B cell (primary cell): ENCODE measurements at regions not wholly inside any gene's neighbourhood (a gene's known extent, or its start where the extent isn't known, plus 50 kb on each side); places are given as distances from the start of the nearest gene placed in this dataset.

Experiments used
- ATAC-seq: fragments of 200-7000 bp; cut with Tn5 transposase; one replicate; pipeline ENCODE4 v1.10.0; 2021; ENCODE audit warnings: low read depth, mild to moderate bottlenecking, moderate number of reproducible peaks, moderate library complexity
- CTCF ChIA-PET: fragments of 350-600 bp; sonication (Branson Sonifier 250); formaldehyde crosslinking; loops from one replicate; lab custom pipeline; 2021; ENCODE audit warnings: antibody characterized with exemption, inconsistent platforms; lab: Charles Lee
- POLR2A ChIA-PET: fragments of 350-600 bp; sonication (Branson Sonifier 250); formaldehyde crosslinking; loops from one replicate; lab custom pipeline; 2021; ENCODE audit warnings: antibody characterized with exemption; lab: Charles Lee
- DNase-seq: peaks from one replicate; pipeline ENCODE4 v3.0.0; 2013
- H2AFZ ChIP-seq: 2 replicates; pipeline ENCODE4 v1.6.1; 2012; ENCODE audit warnings: mild to moderate bottlenecking, low read depth, low read length; ENCODE audit not compliant: insufficient read depth, poor library complexity, severe bottlenecking
- H3K27ac ChIP-seq, 2 donors: 1 replicate in 1 of 2; 2 replicates in 1 of 2; pipeline ENCODE4 v1.5.1; 2012 to 2013; ENCODE audit warnings: low read length in 2 of 2, mild to moderate bottlenecking in 2 of 2, moderate library complexity in 1 of 2
- H3K27me3 ChIP-seq, 4 experiments: fragments of 200-600 bp in 1 of 4; sonication (generic) in 1 of 4; replicated peaks in 1 of 4; 1 replicate in 2 of 4; 2 replicates in 2 of 4; pipeline versions ENCODE4 v1.6.1 to v1.7.0; 2013 to 2016; ENCODE audit warnings: low read length in 3 of 4, mild to moderate bottlenecking in 2 of 4, mixed read lengths in 1 of 4, moderate library complexity in 1 of 4; ENCODE audit not compliant: insufficient read depth in 4 of 4, control insufficient read depth in 3 of 4; ENCODE audit errors: control extremely low read depth in 1 of 4
- H3K36me3 ChIP-seq, 2 experiments: replicated peaks in 1 of 2; 1 replicate in 1 of 2; 2 replicates in 1 of 2; pipeline versions ENCODE4 v1.6.1 to v1.7.1; 2013; ENCODE audit warnings: low read length in 1 of 2; ENCODE audit not compliant: insufficient read depth in 2 of 2, control insufficient read depth in 1 of 2; ENCODE audit errors: control extremely low read depth in 1 of 2, extremely low read depth in 1 of 2
- H3K4me1 ChIP-seq, 2 donors: fragments of 200-600 bp in 1 of 2; sonication (generic) in 1 of 2; 1 replicate in 1 of 2; 2 replicates in 1 of 2; pipeline versions ENCODE4 v1.5.1 to v1.6.1; 2013 to 2017; ENCODE audit warnings: low read length in 2 of 2; ENCODE audit not compliant: control insufficient read depth in 2 of 2, insufficient read depth in 2 of 2
- H3K4me2 ChIP-seq: replicated peaks from 2 replicates; pipeline ENCODE3; 2012; ENCODE audit warnings: mild to moderate bottlenecking, low read depth, low read length; ENCODE audit not compliant: poor library complexity, severe bottlenecking
- H3K4me3 ChIP-seq, 5 experiments: fragments of 200-600 bp in 1 of 5; sonication (generic) in 1 of 5; 1 replicate in 3 of 5; 2 replicates in 2 of 5; pipeline versions ENCODE4 v1.5.1 to v1.7.0; 2011 to 2016; ENCODE audit warnings: low read length in 4 of 5, mild to moderate bottlenecking in 4 of 5, low read depth in 2 of 5, control low read depth in 1 of 5, moderate library complexity in 1 of 5; ENCODE audit not compliant: insufficient read depth in 1 of 5; ENCODE audit errors: control extremely low read depth in 1 of 5, extremely low read depth in 1 of 5
- H3K79me2 ChIP-seq: fragments of 200-600 bp; sonication (generic); one replicate; pipeline ENCODE4 v1.6.0; 2016; ENCODE audit warnings: low read length; ENCODE audit not compliant: control insufficient read depth, insufficient read depth
- H3K9ac ChIP-seq: fragments of 200-600 bp; sonication (generic); 2 replicates; pipeline ENCODE4 v1.6.1; 2017; ENCODE audit warnings: mild to moderate bottlenecking, low read length, moderate library complexity
- H3K9me3 ChIP-seq, 3 donors: one replicate each; pipeline versions ENCODE4 v1.6.1 to v1.7.1; 2013; ENCODE audit warnings: low read length in 2 of 3; ENCODE audit not compliant: control insufficient read depth in 2 of 3, insufficient read depth in 1 of 3; ENCODE audit errors: control extremely low read depth in 1 of 3
- H4K20me1 ChIP-seq: 2 replicates; pipeline ENCODE4 v1.6.0; 2012; ENCODE audit warnings: mild to moderate bottlenecking, low read length; ENCODE audit not compliant: insufficient read depth, control insufficient read depth, poor library complexity, severe bottlenecking
- H3K27ac Mint-ChIP-seq: one replicate; pipeline ENCODE4 v1.8.0; 2021; ENCODE audit warnings: mixed read lengths
- H3K27me3 Mint-ChIP-seq: one replicate; pipeline ENCODE4 v1.8.0; 2021; ENCODE audit warnings: mixed read lengths
- H3K4me1 Mint-ChIP-seq: one replicate; pipeline ENCODE4 v1.8.0; 2021; ENCODE audit warnings: mixed read lengths
- H3K4me3 Mint-ChIP-seq: one replicate; pipeline ENCODE4 v1.8.0; 2021; ENCODE audit warnings: mixed read lengths
- H3K9me3 Mint-ChIP-seq: one replicate; pipeline ENCODE4 v1.8.0; 2022; ENCODE audit warnings: mixed read lengths; ENCODE audit not compliant: insufficient read depth
- CTCF ChIP-seq: fragments of 200-600 bp; IDR thresholded peaks from one replicate; pipeline ENCODE4 v1.8.0; 2022; ENCODE audit warnings: antibody characterized with exemption, mild to moderate bottlenecking
- EZH2 ChIP-seq: IDR thresholded peaks from 2 replicates; pipeline ENCODE4 v1.6.1; 2012; ENCODE audit warnings: borderline replicate concordance, low read depth, mild to moderate bottlenecking, moderate library complexity, low read length; ENCODE audit not compliant: insufficient read depth, poor library complexity, severe bottlenecking
- WGBS: methylation state at CpG from one replicate; pipeline ENCODE4 v1.1.5; 2013; ENCODE audit warnings: missing lambda C conversion rate; ENCODE audit not compliant: insufficient coverage; 5-methylcytosine and 5-hydroxymethylcytosine counted together
- intact Hi-C: fragments of 100-400 bp; cut with micrococcal nuclease; formaldehyde crosslinking; loops from one replicate; pipeline ENCODE4 v1.10.0; 2022

- intact Hi-C loops = no loop called here
- Histone ChIP-seq H3K27me3 (no peaks in the 10 kb centered on the region), H3K27ac (no peak overlapping the region), H3K4me1 (no peaks in the 10 kb centered on the region), H3K79me2 (no peaks in the 10 kb centered on the region), H3K4me2 (no peak overlapping the region), H3K4me3 (no peak overlapping the region), H3K9ac (no peak overlapping the region), H3K36me3 (no peaks in the 10 kb centered on the region), H3K9me3 (peaks cover 0 to 21% (median 2%) of the 10 kb centered on the region in 3 donors), H2AFZ (no peak overlapping the region), H4K20me1 (no peaks in the 10 kb centered on the region)
- ChIA-PET POLR2A (no interaction called here), CTCF (no interaction called here)
- Mint-ChIP-seq H3K4me1 (no peaks in the 10 kb centered on the region), H3K27ac (no peak overlapping the region), H3K4me3 (no peak overlapping the region), H3K27me3 (no peaks in the 10 kb centered on the region), H3K9me3 (peaks cover 3% of the 10 kb centered on the region)
- TF ChIP-seq CTCF (no peak), EZH2 (no peak)
- 80% methylated on average over 34 of the region's 38 CpGs for WGBS
- ATAC-seq = no peak
- no peak for DNase-seq
Observed at GRCh38 chr7:45391618-45392451, 182.3 kb upstream of the ADCY1 start.

- H3K27ac Mint-ChIP-seq = no peak overlapping the region
- Histone ChIP-seq H3K4me2 (no peak overlapping the region), H3K9ac (no peak overlapping the region), H3K27ac (no peak overlapping the region), H3K36me3 (no peaks in the 10 kb centered on the region), H2AFZ (no peak overlapping the region), H3K4me3 (no peak overlapping the region), H3K79me2 (no peaks in the 10 kb centered on the region), H3K9me3 (peaks cover 0 to 24% (median 2%) of the 10 kb centered on the region in 3 donors), H4K20me1 (no peaks in the 10 kb centered on the region), H3K27me3 (no peaks in the 10 kb centered on the region), H3K4me1 (no peaks in the 10 kb centered on the region)
- intact Hi-C loops = no loop called here
- CTCF ChIA-PET = no interaction called here
- no peak for ATAC-seq
- 100% methylated on average over 1 of the region's 4 CpGs for WGBS
- no peaks in the 10 kb centered on the region for H3K4me1 Mint-ChIP-seq
- peaks cover 3% of the 10 kb centered on the region for H3K9me3 Mint-ChIP-seq
- H3K4me3 Mint-ChIP-seq = no peak overlapping the region
- POLR2A ChIA-PET = no interaction called here
- no peaks in the 10 kb centered on the region for H3K27me3 Mint-ChIP-seq
- DNase-seq = no peak
- TF ChIP-seq EZH2 (no peak), CTCF (no peak)
Observed at GRCh38 chr7:45394117-45394708, 180.0 kb upstream of the ADCY1 start.
